NCI-H128 (cell line): ENCODE measurements at regions not wholly inside any gene's neighbourhood (a gene's known extent, or its start where the extent isn't known, plus 50 kb on each side); places are given as distances from the start of the nearest gene placed in this dataset.

Source experiments
- DNase-seq: peaks from one replicate; lab custom pipeline; 2025; ENCODE audit not compliant: unreplicated experiment; lab: John Stamatoyannopoulos, UW

- DNase-seq = no peak
Observed at GRCh38 chr3:117595615-117596014, 886.0 kb downstream of the TUSC7 start.

DNA sequence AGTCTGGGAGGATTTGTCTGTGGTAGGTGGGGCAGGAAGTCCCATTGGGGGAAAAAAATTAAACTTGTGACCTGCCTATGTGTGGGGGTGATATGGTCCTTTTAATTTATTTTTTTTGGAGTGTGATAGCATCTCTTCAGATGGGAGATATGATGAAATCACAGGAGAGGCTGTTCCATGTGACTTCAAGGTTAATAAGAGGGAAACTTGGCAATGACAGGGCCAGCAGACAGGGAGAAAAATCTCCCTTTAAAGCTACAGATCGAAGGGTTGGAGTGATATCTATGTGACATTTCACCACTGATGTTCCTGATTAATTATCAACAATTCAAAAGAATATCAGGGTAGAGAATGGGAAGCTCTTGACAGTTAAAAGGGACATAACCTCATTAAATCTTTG is 886.9 kb downstream of the TUSC7 start:
- DNase-seq = no peak

DNA sequence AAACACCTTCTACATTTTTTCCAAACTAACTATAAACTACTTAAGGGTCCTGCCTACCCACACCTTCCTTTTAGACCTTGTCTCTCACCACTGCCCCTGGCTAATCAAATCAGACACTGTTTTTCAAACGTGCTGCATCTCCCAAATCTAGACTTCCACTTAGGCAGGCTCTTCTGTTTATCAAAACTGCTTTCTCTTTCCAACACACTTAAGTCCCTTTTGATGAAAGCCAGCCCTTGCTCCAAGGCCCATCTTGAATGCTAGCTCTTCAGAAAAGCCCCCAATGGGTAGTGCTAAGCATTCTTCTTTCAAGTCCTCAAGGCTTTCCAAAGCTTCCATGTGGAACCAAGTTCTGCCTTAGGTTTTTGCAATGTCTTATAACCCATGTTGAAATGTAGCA is 888.3 kb downstream of the TUSC7 start:
- no peak for DNase-seq

GRCh38 chr3:117600112-117600511 is 890.5 kb downstream of the TUSC7 start:
- DNase-seq = no peak

- DNase-seq = no peak
Observed at GRCh38 chr3:117600666-117601065, 891.1 kb downstream of the TUSC7 start.

- no peak for DNase-seq
Observed at GRCh38 chr3:117602058-117602644, 892.6 kb downstream of the TUSC7 start.

DNA sequence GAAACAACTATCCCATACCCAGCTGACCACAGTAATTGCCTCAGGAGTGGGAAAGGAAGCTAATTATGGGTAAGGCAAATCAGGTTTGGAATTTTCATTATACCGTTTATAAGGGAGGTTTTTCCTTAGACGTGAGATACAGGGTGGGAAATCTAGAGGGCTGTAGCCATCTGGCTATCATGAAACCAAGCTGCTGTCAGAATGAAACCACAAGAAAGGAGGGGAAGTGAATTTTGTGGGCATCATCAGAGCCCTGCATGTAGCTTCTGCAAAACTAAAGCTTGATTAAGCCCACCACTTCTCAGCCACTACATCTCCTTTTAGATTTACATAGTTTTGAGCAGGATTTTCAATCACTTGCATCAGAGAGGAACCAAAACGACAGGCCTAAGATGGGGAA is 893.5 kb downstream of the TUSC7 start:
- no peak for DNase-seq

DNA sequence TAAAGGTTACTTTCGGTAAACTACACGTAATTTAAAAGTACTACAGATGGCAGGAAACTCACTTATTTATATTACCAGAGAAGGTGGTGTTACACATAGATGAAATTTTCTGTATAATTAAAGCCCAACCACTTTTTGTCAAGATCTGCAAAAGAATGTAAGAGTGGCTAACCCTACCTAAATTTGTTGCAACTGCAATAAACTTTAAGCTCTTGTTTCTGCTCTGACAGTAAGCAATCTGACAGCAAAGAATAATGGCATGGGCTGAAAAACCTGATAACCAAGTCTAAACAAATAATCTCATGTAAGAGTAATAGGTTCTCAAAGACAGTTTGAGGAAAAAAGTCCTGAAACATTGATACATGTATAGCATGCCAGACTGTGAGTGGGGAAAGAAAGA is 897.3 kb downstream of the TUSC7 start:
- DNase-seq = no peak

DNA sequence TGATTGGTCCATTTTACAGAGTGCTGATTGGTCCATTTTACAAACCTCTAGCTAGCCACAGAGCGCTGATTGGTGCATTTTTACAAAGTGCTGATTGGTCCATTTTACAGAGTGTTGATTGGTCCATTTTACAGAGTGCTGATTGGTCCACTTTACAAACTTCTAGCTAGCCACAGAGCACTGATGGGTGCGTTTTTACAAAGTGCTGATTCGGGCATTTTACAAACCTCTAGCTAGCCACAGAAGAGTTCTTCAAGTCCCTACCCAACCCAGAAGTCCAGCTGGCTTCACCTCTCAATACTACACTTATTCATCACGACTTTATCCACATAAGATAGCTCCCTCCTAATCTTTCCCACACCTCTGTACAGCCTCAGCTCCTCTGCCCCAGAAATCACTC is 899.8 kb downstream of the TUSC7 start:
- no peak for DNase-seq

- no peak for DNase-seq
Observed at GRCh38 chr3:117610156-117610555, 900.6 kb downstream of the TUSC7 start.

DNA sequence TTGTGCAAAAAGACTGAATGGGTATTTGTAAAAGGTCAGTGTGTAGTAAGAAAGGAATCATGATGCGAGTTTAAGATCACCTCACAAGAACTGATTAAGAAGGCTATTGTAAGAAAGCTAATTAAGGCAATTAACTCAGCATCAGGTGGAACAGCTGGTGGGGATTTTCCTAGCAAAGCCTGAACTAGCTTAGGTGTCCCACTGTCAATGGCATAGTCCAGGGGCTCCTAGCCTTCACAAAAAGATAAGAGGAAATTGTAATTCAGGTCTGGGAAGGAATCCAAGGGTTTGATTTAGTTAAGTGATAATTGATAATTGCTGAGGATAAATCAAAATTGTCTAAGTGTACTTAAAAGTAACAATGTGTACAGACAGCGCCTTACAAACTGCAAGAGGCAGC is 901.6 kb downstream of the TUSC7 start:
- no peak for DNase-seq

GRCh38 chr3:117616227-117616626 is 906.6 kb downstream of the TUSC7 start:
- DNase-seq = no peak

DNA sequence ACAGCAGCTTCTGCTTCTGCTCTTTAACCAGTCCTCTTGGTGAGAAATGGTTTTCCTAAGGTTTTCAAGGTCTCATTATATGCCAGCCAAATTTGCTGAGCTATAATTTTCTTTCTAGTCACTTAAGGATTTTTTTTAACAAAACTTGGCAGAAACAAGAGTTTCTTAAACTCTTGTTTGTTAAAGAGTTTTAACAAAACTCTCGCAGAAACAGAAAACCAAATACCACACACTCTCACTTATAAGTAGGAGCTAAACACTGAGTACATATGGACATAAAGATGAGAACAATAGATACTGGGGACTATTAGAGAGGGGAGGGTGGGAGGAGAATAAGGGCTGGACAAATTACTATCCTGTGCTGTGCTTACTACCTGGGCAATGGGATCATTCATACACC is 908.3 kb downstream of the TUSC7 start:
- DNase-seq = no peak

DNA sequence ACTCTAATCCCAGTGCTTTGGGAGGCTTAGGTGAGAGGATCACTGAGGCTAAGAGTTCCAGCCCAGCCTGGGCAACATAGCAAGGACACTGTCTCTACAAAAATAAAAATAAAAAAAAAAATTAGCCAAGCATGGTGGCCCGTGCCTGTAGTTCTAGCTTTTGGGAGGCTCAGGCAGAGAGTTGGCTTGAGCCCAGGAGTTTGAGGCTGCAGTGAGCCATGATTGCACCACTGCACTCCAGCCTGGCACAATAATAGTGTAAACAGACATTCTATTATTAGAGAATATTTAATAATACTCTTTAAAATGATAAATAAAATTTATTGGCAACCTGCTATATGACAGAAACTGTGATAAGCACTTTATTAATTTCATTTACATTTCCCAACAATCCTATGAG is 908.9 kb downstream of the TUSC7 start:
- no peak for DNase-seq

- no peak for DNase-seq
Observed at GRCh38 chr3:117619805-117620204, 910.2 kb downstream of the TUSC7 start.

GRCh38 chr3:117622171-117622841 is 912.7 kb downstream of the TUSC7 start:
- DNase-seq = no peak

GRCh38 chr3:117624424-117624823 is 914.8 kb downstream of the TUSC7 start:
- no peak for DNase-seq

DNA sequence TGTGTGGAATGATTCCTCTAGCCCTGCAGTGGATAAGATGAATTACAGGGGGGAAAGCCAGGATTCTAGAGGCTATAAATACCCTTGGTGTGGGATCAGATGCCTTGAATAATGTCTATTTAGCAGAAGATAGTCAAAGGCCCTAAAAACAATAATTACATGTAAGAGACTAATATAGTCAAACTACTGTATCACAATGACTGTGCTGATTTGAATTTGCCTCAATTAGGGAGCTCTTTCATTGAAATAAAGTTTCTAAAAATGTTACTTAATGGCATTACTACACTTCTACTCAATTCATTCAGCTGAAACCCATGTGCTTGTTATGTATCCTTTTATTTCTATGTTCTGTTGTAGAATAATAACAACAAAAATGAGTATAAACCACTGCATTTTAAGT is 915.6 kb downstream of the TUSC7 start:
- no peak for DNase-seq

- no peak for DNase-seq
Observed at GRCh38 chr3:117626577-117626976, 917.0 kb downstream of the TUSC7 start.

DNA sequence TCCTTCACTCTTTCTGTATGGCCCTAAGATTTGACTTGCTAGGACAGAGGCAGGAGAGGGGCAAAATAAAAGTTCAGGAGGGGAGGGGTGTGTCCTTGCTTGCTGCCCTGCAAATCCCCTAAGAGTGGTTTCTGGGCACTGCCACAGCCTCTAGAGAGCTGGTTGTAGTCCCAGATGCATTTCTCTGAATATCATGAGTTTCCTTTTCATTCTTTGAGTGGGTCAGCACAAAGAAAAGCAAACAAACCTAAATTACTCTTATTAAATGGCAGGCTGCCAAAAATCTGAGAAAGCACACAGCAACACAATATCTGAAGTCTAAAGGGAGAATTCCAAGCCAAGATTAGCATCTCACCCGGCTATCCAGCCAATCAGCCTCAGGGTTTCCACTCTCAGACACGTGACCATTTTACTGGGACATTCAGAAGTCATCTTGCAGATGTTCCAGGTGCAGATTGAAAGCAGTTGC is 919.3 kb downstream of the TUSC7 start:
- DNase-seq = peak; percentile 95

DNA sequence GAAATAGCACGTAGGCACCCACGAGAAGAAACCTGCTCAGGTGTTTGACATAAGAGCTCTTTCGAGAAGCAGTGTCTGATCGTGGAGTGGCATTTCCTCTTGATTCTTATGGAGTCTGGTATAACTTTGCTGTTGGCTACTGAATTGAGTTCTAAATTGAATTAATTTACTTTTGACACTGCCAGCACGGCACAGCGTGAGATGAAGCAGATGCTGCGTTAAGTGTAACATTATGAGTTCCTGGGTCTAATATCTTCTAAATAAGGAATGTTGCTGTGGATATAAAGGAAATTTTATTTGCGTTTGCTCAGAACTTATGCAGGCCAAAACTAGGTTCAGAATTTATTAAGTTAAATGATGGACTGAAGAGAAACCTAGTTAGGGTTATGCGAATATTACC is 919.9 kb downstream of the TUSC7 start:
- no peak for DNase-seq

DNA sequence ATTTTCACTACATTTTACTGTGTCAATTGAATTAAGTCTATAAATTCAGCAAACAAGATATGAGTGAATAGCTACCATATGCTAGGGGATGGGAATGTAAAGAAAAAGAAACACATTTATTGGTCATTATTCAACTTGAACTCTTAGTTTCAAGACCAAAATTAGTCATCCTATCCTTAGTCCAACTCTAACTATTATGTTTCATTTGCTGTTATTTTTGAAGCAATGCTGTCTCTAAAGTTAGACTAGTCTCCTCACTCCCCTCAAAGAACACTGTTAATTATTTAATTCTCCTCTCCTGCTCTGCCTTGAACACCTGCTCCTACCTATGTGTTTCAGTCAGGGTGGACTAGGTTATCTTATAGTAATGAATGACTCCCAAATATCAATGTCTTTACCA is 920.9 kb downstream of the TUSC7 start:
- DNase-seq = no peak

DNA sequence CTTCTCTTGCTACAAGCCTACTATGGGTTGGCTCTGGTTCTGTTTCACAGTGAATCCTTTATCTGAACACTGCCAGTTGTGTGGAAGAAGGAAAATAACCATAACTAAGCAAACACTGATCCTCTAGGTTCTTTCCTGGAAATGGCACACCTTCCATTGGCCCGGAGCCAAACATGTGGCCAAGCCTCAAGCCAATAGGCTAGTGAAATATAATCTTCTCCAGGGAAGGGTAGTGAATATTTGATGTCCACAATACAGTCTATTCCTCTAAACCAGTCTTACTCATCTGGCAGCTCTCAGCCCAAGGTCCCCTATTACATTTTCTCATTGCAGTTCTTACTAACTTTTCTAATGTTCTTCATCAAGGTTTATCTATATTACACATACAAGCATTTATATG is 921.3 kb downstream of the TUSC7 start:
- no peak for DNase-seq
